Stimulated activated naive CD8-positive, alpha-beta T cell treated with anti-CD3 and anti-CD28 coated beads, Interleukin-15, Interleukin-2, amounts not matched to agents 100 ng/mL and 50 ng/mL, for 24 hours (primary cell): ENCODE measurements at regions not wholly inside any gene's neighbourhood (a gene's known extent, or its start where the extent isn't known, plus 50 kb on each side); places are given as distances from the start of the nearest gene placed in this dataset.
"Not testable (repeated sequence)": the region's sequence is repeated elsewhere in the genome, so short reads cannot be mapped to it uniquely, and the experiment has no call there.

ENCODE experiments used
- H3K27ac Mint-ChIP-seq: one replicate; pipeline ENCODE4 v1.8.0; 2021; ENCODE audit warnings: mild to moderate bottlenecking, mixed read lengths
- H3K27me3 Mint-ChIP-seq: one replicate; pipeline ENCODE4 v1.8.0; 2021; ENCODE audit warnings: mixed read lengths
- H3K36me3 Mint-ChIP-seq: one replicate; pipeline ENCODE4 v1.8.0; 2021; ENCODE audit warnings: low read depth, mixed read lengths
- H3K4me1 Mint-ChIP-seq: one replicate; pipeline ENCODE4 v1.8.0; 2021; ENCODE audit warnings: low read depth, mixed read lengths
- H3K4me3 Mint-ChIP-seq: one replicate; pipeline ENCODE4 v1.8.0; 2021; ENCODE audit warnings: mild to moderate bottlenecking, mixed read lengths
- H3K9me3 Mint-ChIP-seq: one replicate; pipeline ENCODE4 v1.8.0; 2021; ENCODE audit warnings: mixed read lengths

DNA sequence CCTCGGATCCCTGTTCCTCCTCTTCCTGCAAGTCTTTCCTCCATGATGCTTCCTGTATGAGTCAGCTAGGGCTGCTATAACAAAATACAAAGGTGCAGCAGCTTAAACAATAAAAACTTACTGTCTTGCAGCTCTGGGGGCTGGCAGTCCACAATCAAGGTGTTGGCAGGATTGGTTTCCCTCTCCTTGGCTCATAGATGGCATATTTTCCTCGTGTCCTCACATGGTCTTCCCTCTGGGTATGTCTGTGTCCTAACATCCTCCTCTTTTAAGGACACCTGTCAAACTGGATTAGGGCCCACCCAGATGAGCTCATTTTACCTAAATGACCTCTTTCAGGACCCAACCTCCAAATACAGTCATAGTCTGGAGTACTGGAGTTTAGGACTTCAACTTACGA is 117.5 kb downstream of the MED10 start:
- Mint-ChIP-seq H3K36me3 (no peaks in the 10 kb centered on the region), H3K4me3 (no peak overlapping the region), H3K4me1 (peaks cover 31% of the 10 kb centered on the region), H3K9me3 (no peaks in the 10 kb centered on the region), H3K27me3 (no peaks in the 10 kb centered on the region), H3K27ac (no peak overlapping the region)

DNA sequence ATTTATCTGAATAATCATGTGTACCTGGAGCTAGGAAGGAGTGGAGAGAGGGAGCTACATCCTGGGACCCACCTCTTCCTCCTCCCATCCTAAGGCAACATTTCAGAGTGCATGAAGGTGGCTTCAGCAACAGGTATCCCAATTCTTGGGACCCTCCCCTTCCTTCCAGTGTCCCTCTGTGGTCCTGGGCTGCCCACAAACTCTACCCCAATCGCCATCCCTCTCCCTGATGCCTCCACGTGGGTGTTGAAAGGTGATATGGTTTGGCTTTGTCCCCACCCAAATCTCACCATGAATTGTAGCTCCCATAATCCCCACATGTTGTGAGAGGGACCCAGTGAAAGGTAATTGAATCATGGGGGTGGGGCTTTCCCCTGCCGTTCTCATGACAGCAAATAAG is 121.4 kb downstream of the MED10 start:
- Mint-ChIP-seq H3K36me3 (no peaks in the 10 kb centered on the region), H3K4me1 (peaks cover 10% of the 10 kb centered on the region), H3K27me3 (no peaks in the 10 kb centered on the region), H3K9me3 (no peaks in the 10 kb centered on the region), H3K4me3 (no peak overlapping the region), H3K27ac (no peak overlapping the region)

DNA sequence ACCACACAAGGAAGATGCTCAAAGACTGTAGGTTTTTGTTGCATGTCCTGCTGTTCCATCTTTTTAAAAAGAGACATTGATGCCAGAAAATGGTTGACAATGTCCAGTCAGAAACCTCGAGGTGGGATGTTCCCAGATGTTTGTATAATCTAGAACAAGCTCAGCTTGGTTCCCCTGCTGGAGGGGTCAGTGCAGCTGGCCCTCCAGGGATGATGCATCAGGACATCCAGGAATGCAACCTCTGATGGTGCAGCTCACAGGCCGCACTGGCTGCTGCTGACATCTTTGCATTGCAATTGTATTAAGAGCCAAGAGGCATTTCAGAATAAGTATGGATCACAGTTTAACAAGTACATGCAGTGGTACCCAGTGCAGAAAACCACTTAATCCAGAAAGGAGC is 122.4 kb downstream of the MED10 start:
- Mint-ChIP-seq H3K9me3 (no peaks in the 10 kb centered on the region), H3K36me3 (no peaks in the 10 kb centered on the region)

DNA sequence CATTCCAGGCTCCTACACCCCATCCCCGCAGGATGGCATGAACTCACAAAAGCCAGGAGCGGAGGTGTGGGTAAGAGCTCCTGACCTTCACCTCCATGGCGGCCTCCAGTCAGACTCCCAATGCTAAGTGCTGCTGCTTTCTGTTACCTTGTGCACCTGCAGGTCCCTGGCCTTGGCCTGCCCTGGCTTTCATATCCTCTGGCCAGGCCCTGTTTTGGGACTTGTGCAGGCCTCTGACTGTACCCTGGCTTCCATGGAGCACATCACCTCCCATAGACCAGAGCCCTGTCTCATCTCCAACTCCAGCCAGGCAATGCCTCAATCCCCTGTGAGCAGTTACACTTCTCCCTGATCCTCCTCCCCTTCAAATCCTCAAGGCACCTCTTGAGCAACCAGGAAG is 124.5 kb downstream of the MED10 start:
- Mint-ChIP-seq H3K9me3 (no peaks in the 10 kb centered on the region), H3K4me1 (no peaks in the 10 kb centered on the region), H3K4me3 (no peak overlapping the region), H3K27me3 (peaks cover 4% of the 10 kb centered on the region), H3K27ac (no peak overlapping the region), H3K36me3 (no peaks in the 10 kb centered on the region)

More for the DNA sequence above, 122.4 kb downstream of the MED10 start:
- Mint-ChIP-seq H3K27me3 (peaks cover 3% of the 10 kb centered on the region), H3K27ac (no peak overlapping the region), H3K4me3 (no peak overlapping the region), H3K4me1 (peaks cover under 1% of the 10 kb centered on the region)

DNA sequence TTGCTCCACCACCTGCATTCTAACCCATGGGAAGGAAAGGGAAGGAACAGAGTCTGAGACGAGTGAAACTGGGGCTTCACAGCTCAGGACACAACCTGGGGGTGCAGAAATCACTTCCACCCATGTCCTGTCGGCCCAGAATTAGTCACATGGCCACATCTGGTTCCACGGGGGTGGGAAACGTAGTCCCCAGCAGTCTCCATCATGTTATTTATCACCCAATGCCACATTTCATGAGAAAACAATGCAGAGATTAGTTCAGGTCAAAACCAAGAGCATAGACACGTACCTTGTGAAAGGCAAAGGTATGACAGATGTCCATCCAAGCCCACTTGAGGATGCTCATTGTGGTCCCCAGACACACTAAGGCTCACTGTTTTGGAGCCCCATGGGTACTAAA is 125.1 kb downstream of the MED10 start:
- Mint-ChIP-seq H3K27me3 (peaks cover 4% of the 10 kb centered on the region), H3K36me3 (no peaks in the 10 kb centered on the region), H3K4me3 (no peak overlapping the region), H3K4me1 (no peaks in the 10 kb centered on the region), H3K9me3 (no peaks in the 10 kb centered on the region), H3K27ac (no peak overlapping the region)

DNA sequence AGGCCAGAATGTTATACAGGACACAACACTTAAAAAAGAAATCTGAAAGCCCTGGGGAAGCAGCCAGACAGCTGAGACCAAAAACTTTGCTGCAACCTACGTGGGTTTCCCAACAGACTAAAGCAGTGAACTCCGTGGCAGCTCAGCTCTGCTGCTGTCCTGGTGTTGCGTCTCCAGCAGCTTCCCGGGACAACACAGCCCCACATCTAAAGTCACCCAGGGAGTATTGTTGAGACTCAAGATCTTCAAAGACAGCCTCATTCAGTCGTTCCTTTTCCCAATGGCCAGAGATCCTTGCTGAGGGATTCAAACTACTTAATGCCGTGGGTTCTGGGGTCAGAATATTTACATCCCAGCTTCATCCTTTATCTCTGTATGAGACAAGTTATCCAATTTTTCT is 125.8 kb downstream of the MED10 start:
- H3K9me3 Mint-ChIP-seq, result no peaks in the 10 kb centered on the region
- no peak overlapping the region for H3K27ac Mint-ChIP-seq
- peaks cover 4% of the 10 kb centered on the region for H3K27me3 Mint-ChIP-seq
- H3K36me3 Mint-ChIP-seq, result no peaks in the 10 kb centered on the region
- no peaks in the 10 kb centered on the region for H3K4me1 Mint-ChIP-seq
- no peak overlapping the region for H3K4me3 Mint-ChIP-seq

DNA sequence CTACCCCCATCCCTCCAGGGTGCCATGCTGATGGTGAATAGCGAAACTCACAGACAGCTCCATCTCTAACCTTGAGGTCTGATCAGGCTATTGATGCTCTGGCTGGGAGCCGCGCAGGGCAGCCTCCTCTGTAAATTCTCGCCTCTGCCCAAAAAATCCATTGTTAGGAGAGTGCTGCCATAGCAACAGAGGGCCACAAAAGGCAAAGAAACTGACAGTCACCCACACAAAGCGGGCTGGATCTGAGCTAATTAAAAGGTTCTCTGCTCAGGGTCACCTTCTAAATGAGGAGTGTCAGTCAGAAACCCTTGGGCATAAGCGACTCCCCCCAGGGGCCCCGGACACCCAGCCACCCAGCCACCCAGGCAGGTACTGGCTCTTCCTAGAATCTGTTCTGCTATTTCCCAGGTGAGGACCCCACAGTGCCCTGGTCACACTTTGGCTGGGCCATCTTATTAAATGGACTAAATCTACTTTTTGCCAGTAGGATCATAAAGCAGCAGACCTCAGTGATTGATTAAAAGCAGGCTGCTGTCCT is 126.7 kb downstream of the MED10 start:
- no peak overlapping the region for H3K4me3 Mint-ChIP-seq
- H3K4me1 Mint-ChIP-seq, result no peaks in the 10 kb centered on the region
- no peak overlapping the region for H3K27ac Mint-ChIP-seq
- peaks cover 4% of the 10 kb centered on the region for H3K27me3 Mint-ChIP-seq
- no peaks in the 10 kb centered on the region for H3K36me3 Mint-ChIP-seq
- no peaks in the 10 kb centered on the region for H3K9me3 Mint-ChIP-seq

DNA sequence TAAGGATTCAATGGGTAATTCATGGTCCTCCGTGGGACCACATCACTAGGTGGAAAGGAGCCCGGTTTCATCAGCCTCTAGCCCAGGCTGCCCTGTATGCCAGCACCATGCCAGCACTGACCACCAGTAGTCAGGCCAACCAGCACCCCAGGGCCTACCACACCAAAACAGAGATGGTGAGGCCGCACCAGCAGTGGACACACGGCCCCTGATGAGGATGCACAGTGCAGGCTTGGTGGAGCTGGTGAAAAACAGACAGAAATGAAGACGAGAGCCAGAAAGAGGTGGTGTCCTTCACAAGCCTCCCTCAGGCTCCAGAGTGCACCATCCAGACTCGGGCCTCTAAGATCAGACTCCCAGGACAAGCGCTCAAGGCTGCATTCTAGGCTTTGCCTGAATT is 128.2 kb downstream of the MED10 start:
- Mint-ChIP-seq H3K9me3 (no peaks in the 10 kb centered on the region), H3K36me3 (no peaks in the 10 kb centered on the region), H3K4me1 (no peaks in the 10 kb centered on the region), H3K4me3 (no peak overlapping the region), H3K27ac (no peak overlapping the region), H3K27me3 (peaks cover 4% of the 10 kb centered on the region)

DNA sequence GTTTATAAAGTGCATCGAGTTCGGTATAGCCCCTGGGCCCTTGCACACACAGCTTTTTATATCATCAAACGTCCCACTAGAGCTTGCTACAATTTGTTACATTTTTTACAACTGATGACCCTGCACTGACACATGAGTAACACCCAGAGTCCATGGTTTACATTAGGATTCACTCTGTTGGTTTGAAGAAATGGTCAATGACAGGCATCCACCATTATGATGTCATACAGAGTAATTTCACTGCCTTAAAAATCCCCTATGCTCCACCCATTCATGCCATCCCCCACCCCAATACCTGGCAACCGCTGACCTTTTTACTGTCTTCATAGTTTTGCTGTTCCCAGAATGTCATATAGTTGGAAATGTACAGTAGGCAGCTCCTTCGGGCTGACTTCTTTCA is 130.2 kb downstream of the MED10 start:
- Mint-ChIP-seq H3K27me3 (peaks cover 7% of the 10 kb centered on the region), H3K27ac (no peak overlapping the region), H3K4me3 (no peak overlapping the region), H3K36me3 (no peaks in the 10 kb centered on the region), H3K9me3 (no peaks in the 10 kb centered on the region), H3K4me1 (no peaks in the 10 kb centered on the region)

DNA sequence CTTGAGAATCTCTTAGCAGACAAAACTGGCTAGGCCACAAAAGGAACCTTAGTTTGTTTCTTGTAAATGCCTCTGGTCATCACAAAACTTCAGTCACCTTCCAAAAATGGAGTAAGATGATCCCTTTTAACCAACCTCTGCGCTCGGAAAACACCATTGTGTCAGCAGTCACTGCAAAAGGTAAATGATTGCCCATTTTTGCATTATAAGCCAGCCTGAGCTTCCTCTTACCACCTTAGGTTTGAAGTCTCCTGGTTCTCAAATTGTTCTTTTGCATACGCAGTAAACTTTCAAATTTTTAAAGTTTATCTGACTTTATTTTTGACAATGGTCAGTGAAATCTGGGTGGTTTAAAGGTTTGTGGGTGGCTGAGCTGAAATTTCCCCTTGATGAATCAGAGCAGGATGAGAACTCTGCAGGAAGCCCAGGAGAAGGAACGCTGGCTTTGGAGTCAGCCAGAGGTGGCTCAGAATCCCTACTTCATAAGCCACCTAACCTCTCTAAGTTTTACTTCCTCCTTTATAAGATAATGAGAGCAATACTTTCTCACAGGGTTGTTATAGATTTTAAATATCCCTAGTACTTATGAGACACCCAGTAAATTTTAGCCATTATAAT is 131.4 kb downstream of the MED10 start:
- Mint-ChIP-seq H3K4me1 (no peaks in the 10 kb centered on the region), H3K27ac (no peak overlapping the region), H3K9me3 (no peaks in the 10 kb centered on the region), H3K4me3 (no peak overlapping the region), H3K36me3 (no peaks in the 10 kb centered on the region), H3K27me3 (peaks cover 7% of the 10 kb centered on the region)

DNA sequence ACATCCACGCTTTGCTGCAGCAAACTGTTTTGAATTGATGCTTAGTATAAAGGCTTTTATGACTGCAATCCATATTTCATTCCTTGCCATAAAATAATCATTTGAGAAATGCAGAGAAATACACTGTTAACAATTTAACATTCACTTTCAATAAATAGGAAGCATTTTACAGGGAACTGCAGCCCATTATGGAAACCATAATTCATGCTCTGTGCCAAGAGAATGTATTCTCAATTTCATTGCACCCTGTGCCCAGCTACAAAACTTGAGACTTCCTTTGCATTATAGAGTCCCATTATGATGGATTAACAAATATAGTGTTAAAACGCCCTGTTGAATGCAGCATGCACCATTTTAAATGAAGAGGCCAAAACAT is 134.0 kb downstream of the MED10 start:
- no peaks in the 10 kb centered on the region for H3K4me1 Mint-ChIP-seq
- peaks cover 7% of the 10 kb centered on the region for H3K9me3 Mint-ChIP-seq
- no peak overlapping the region for H3K4me3 Mint-ChIP-seq
- no peak overlapping the region for H3K27ac Mint-ChIP-seq
- peaks cover 4% of the 10 kb centered on the region for H3K27me3 Mint-ChIP-seq
- H3K36me3 Mint-ChIP-seq, result no peaks in the 10 kb centered on the region

DNA sequence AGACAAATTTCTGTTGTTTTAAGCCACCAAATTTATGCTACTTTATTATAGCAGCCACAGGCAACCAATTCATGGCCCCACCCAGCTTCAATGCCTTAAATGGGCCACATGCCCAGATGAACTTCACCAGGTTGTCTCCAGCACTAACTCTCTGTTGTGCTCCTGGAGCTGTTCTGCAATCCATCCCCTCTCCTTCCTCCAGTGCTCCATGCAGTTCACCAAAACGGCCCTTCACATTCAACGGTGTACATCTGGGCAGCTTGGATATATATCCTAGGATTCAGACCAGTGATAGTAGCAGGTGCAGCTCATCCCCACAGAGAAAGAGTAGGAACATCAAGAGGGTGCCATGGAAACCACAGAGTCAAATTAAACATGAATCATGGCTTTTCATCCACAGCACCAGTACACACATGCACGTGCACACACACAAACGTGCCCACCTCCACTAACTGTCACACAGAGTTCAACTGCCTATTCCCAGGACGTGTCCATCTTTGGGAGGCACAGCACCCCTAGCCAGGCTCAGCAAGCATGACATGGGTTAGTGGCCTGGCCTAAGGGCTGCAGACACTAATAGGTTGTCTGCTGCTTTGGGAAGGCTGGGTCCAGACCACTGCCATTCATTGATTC is 134.5 kb downstream of the MED10 start:
- Mint-ChIP-seq H3K4me1 (no peaks in the 10 kb centered on the region), H3K4me3 (no peak overlapping the region), H3K9me3 (peaks cover 7% of the 10 kb centered on the region), H3K27me3 (peaks cover 6% of the 10 kb centered on the region), H3K36me3 (no peaks in the 10 kb centered on the region), H3K27ac (no peak overlapping the region)

DNA sequence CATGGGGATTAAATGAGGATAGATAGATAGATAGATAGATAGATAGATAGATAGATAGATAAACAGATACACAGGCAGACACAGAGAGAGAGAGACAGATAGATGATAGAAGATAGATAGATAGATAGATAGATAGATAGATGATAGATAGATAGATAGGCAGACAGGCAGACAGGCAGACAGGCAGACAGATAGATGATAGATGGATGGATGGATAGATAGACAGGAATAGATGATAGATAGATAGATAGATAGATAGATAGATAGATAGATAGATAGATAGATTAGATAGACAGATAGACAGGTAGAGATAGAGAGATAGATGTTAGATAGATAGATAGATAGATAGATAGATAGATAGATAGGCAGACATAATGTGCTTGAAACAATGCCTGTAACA is 137.3 kb downstream of the MED10 start:
- H3K4me1 Mint-ChIP-seq, H3K4me3 Mint-ChIP-seq, H3K36me3 Mint-ChIP-seq, H3K9me3 Mint-ChIP-seq, H3K27ac Mint-ChIP-seq: not testable (repeated sequence)
- peaks cover 15% of the 10 kb centered on the region for H3K27me3 Mint-ChIP-seq

DNA sequence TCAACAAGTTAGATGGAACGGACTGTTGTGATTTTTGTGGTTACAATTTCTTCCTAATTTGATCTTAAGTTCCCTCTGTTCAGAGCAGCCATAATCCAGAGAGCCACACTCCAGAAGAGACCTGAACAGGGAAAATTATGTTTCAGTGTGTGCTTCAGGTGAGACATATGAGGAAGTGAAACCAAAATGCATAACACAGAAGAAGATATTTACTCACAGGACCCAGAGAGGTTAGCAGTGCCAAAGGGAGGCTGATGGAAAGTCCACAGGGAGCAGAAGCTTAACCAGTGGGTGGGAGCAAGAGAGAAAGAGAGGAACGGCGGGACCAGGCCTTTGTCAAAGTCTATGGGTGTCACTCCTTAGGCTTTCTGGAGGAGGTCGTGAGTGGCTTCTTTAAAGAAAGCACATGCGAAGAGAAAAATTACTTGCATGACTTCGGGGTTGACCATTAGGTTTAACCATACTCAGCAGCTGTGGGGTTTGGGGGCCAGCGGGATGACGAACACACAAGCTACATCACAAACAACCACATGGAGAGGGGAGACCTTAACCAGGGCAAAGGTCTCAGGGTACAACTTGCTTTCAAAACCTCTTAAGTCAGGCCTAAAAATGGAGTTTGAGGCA is 141.4 kb downstream of the MED10 start:
- H3K4me3 Mint-ChIP-seq, result no peak overlapping the region
- H3K4me1 Mint-ChIP-seq, result no peaks in the 10 kb centered on the region
- no peak overlapping the region for H3K27ac Mint-ChIP-seq
- peaks cover 18% of the 10 kb centered on the region for H3K27me3 Mint-ChIP-seq
- H3K9me3 Mint-ChIP-seq, result peaks cover 7% of the 10 kb centered on the region
- H3K36me3 Mint-ChIP-seq, result no peaks in the 10 kb centered on the region

DNA sequence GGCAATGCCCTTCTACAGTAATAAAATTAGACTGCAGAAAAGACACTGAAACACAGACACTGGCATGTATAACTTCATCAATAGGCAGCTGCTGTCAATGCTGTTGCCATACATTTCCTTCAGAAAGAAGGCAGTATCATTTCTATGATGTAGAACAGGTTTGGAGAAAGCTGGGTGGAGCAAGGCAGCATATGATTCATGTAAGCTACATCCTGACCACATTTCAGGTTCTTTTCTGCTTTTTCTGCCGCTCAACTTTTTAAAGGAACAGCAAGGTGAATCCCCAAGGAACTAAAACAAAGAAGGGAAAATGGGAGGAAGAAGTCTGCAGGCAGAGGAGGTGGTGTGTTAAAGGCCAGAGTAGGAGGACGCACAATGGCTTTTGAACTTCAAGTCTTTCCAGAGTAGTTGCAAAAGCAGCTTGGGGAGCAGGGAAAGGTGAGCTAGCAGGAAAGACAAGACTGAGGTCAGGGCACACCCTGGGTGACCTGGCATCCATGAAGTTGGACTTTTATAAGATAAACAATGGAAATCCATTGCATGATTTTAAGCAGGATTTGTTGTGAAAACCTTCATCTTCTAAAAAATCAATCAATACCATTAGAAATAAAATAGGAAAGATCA is 142.1 kb downstream of the MED10 start:
- Mint-ChIP-seq H3K4me1 (no peaks in the 10 kb centered on the region), H3K36me3 (no peaks in the 10 kb centered on the region), H3K27ac (no peak overlapping the region)

More for the DNA sequence above, 142.1 kb downstream of the MED10 start:
- Mint-ChIP-seq H3K9me3 (peaks cover 7% of the 10 kb centered on the region), H3K4me3 (no peak overlapping the region), H3K27me3 (peaks cover 18% of the 10 kb centered on the region)
